Motor neuron (in vitro differentiated cells): ENCODE measurements at regions not wholly inside any gene's neighbourhood (a gene's known extent, or its start where the extent isn't known, plus 50 kb on each side); places are given as distances from the start of the nearest gene placed in this dataset.

Experiments
- ATAC-seq, 8 experiments: fragments of 200-7000 bp; cut with Tn5 transposase; replicated peaks in 6 of 8; 2 replicates each; pipeline ENCODE4 v1.8.0; 2021; ENCODE audit warnings: mild to moderate bottlenecking in 8 of 8, moderate library complexity in 8 of 8
- H3K27ac ChIP-seq, 2 donors: fragments of 250-450 bp; sonication (Bioruptor Pico); 2 replicates each; pipeline ENCODE4 v1.9.0; 2021; ENCODE audit warnings: antibody characterized with exemption in 2 of 2, mild to moderate bottlenecking in 2 of 2, moderate library complexity in 1 of 2
- H3K4me1 ChIP-seq, 2 donors: fragments of 250-450 bp; sonication (Bioruptor Pico); replicated peaks in 1 of 2; 2 replicates each; pipeline ENCODE4 v1.6.1; 2021; ENCODE audit warnings: antibody characterized with exemption in 2 of 2, mild to moderate bottlenecking in 2 of 2, moderate library complexity in 1 of 2
- H3K4me3 ChIP-seq, 5 donors: fragments of 250-450 bp; sonication (Bioruptor Pico); 2 replicates each; pipeline ENCODE4 v1.9.0; 2021; ENCODE audit warnings: antibody characterized with exemption in 5 of 5, mild to moderate bottlenecking in 5 of 5, moderate library complexity in 4 of 5
- WGBS, 10 experiments: fragments of 450-650 bp; shearing (Covaris generic); methylation state at CpG; one replicate each; pipeline ENCODE4 v1.0.0; 2022; 5-methylcytosine and 5-hydroxymethylcytosine counted together
- in situ Hi-C, 9 experiments: fragments of 400-800 bp; cut with MboI; loops; one replicate each; pipeline ENCODE4 v1.15.0; 2021; ENCODE audit warnings: low sequenced_read_pairs in 9 of 9, low pct_unique_long_range_greater_than_20kb in 2 of 9; ENCODE audit not compliant: unreplicated experiment in 9 of 9

DNA sequence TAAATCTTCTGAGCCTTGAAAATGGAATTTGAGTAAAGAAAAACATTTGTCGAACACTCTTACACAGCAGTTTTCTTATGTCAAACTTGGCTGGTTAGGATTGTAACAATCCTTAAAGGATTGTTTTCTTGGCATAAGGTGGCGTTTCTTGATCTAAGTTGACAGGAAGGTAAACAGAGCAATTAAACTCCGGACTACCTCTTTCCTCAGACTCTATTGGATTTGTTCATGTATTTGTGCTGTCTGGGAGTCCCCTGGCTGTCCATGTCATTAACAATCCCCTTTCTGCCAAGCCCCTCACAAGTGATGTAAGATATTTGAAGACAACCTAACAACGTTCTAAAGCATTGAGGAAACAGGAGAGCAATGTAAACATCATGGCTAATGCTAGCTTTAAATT is 222.5 kb upstream of the SNX19 start:
- no peak overlapping the region for H3K27ac ChIP-seq
- peak in 1 of 8 experiments; percentile 31 for ATAC-seq
- 7 to 75% (median 67%) methylated on average over 1 to 4 of the region's 4 CpGs for WGBS, 10 experiments
- in situ Hi-C loops = no loop called here
- no peak overlapping the region for H3K4me3 ChIP-seq
- no peaks in the 10 kb centered on the region for H3K4me1 ChIP-seq

DNA sequence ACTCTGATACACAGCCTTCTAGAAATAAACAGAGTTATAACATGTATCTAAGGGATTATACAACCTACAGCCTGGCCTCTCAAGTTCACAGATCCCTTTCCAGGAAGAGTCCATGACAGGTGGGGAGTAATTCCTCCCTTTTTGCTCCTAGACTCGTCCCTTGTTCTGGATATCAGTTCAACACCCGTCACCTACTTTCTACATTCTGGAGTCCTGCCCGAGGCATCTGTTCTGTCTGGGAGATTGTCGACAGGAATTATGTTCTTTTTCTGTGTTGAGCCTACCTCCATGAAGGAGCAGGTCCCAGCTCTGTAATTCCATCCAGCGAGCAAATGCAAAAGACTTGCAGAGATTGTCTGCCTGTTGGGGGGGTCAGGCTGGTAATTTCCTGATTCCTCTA is 224.6 kb upstream of the NTM start:
- Histone ChIP-seq H3K27ac (no peak overlapping the region), H3K4me3 (no peak overlapping the region), H3K4me1 (no peaks in the 10 kb centered on the region)
- in situ Hi-C loops = no loop called here
- ATAC-seq = no peak
- 26 to 92% (median 83%) methylated on average over 1 to 5 of the region's 5 CpGs; no CpG with 5 or more reads in 4 of the 10 experiments for WGBS, 10 experiments

DNA sequence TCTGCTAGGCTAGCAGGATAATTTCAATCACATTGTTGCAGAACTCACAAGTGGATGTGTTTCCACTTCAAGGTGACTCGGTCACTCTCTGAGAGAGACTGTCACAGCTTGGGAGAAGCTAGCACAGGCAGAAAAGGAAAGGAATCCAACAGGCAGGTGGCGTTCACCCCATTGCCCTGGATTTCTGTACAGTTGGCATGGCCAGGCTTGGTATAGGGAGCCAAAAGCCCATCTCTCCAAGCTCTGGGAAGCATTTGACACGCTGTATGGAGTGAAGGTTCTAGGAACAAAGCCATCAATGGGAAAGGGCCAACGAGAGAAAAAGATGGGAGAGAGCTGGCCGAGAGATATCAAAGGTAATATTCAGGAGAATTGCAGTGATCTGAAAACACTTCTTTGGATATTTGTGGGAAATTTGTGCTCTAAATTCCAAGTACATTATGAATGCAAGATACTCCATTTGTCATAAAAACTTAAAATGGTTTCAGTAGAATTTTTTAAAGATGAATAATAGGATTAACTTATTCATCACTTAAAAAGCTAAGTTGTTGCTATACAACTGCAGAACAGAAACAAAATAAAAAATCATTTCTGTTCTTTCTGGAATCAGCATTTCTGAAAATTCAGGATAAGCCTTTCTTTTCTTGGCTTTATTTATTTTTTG is 223.5 kb upstream of the NTM start:
- Histone ChIP-seq H3K4me3 (no peak overlapping the region), H3K4me1 (no peaks in the 10 kb centered on the region), H3K27ac (no peak overlapping the region)
- no peak for ATAC-seq
- in situ Hi-C loops = no loop called here
- 6 to 100% (median 74%) methylated on average over 1 to 5 of the region's 5 CpGs; no CpG with 5 or more reads in 1 of the 10 experiments for WGBS, 10 experiments

DNA sequence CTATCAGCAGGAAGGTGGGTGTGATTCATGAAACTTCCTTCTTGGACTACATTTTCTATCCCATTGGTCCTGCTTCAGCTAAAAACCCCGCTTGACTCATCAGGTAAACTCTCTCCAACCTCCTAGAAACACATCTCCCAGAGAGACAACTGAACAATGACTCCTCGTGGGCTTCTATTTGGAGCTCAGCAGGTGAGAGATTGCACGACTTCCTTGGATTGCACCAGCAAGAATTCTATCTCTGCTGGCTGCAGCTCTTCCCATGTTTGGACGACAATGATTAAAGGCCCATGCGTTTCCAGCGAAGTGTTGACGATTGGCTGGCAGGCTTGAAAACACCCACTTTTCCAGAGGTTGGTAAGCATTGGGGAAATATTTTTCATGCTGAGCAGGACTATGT is 216.1 kb upstream of the NTM start:
- H3K4me1 ChIP-seq = no peaks in the 10 kb centered on the region
- WGBS, 10 experiments = 0 to 90% (median 65%) methylated on average over 2 to 7 of the region's 7 CpGs; no CpG with 5 or more reads in 2 of the 10 experiments
- no peak overlapping the region for H3K27ac ChIP-seq
- no peak for ATAC-seq
- no peak overlapping the region for H3K4me3 ChIP-seq
- in situ Hi-C loops = no loop called here

DNA sequence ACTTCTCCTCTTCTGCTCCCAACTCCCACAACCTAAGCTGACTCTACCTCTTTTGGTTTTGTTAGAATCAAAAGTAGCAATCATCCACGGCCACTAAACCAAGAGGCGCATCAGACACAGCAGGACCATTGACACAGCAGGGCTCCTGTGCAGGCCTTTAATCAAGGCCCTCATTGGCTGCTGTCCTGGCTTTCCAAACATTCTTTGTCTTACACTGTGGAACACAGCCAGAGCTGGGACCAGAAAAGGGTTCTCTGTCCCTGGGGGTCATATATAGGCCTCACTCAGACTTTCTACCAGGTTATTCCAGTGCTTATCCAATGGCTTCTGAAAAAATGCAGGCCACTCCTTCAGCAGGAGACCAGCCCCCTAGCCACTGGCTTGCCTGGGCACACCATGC is 212.7 kb upstream of the NTM start:
- peaks cover 0 to 6% of the 10 kb centered on the region in 2 donors for H3K4me1 ChIP-seq
- no peak overlapping the region for H3K27ac ChIP-seq
- no peak overlapping the region for H3K4me3 ChIP-seq
- in situ Hi-C loops = no loop called here
- ATAC-seq = no peak
- WGBS, 10 experiments = 29 to 100% (median 74%) methylated on average over 1 to 2 of the region's 2 CpGs; no CpG with 5 or more reads in 4 of the 10 experiments

DNA sequence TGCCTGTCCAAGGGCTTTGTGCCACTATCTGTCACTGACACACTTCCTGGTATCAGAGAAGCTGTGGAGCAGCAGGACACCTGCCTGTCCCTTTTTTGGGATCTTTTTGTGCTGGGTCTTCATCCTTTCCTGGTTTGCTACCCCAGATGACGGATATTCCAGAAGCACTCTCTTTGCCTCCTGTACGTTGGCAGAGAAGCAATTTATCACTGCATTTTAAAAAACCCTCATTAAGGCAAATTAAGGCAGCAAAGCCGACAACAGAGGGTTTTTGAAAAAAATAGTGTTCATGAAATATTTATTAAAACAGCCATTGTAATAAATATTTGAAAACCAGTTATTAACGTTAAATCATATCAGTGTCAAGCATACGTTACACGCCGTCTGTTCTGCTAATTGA is 209.6 kb upstream of the NTM start:
- no peak overlapping the region for H3K4me3 ChIP-seq
- H3K4me1 ChIP-seq = peaks cover 0 to 22% of the 10 kb centered on the region in 2 donors
- no peak overlapping the region for H3K27ac ChIP-seq
- in situ Hi-C loops = no loop called here
- 49 to 100% (median 75%) methylated on average over 2 to 7 of the region's 7 CpGs; no CpG with 5 or more reads in 4 of the 10 experiments for WGBS, 10 experiments
- no peak for ATAC-seq

DNA sequence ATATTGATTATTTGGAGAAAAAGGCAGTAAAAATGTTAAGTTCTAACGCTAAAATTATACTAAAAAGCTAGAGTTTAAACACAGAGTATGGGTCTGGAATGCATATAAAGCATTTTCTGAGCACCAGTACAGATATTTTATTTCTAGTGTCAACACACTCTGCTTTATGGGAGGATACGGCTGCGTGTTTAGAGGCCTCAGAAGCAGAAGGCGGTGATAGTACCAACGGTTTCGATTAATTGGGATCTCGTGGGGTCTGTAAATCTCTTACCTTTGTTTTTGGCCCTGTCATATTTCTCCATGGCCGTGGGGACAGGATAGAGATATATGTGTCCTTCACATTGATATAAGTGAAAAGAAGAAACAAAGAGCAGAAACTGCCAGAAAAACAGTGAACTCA is 206.8 kb upstream of the NTM start:
- in situ Hi-C loops = no loop called here
- peak in 1 of 8 experiments; percentile 58 for ATAC-seq
- 0 to 91% (median 72%) methylated on average over 1 to 8 of the region's 8 CpGs; no CpG with 5 or more reads in 1 of the 10 experiments for WGBS, 10 experiments

DNA sequence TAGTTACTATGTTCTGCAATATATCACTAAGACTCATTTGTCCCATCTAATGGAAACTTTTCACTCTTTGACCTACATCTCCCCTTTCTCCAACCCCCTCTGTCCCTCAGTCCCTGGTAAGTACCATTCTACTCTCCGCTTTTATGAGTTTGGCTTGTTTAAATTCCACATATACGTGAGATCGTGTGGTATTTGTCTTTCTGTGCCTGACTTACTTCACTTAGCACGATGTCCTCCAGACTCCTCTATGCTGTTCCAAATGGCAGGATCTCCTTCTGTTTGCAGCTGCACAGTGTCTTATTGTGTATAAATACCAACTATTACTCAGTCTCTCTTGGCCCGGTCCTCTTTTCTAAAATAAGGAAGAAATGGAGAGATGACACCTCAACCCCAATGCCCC is 205.4 kb upstream of the NTM start:
- Histone ChIP-seq H3K4me3 (no peak overlapping the region), H3K27ac (no peak overlapping the region), H3K4me1 (peaks cover 4 to 32% of the 10 kb centered on the region in 2 donors)
- in situ Hi-C loops = no loop called here
- ATAC-seq = no peak
- 29 to 100% (median 84%) methylated on average over 1 to 5 of the region's 5 CpGs; no CpG with 5 or more reads in 3 of the 10 experiments for WGBS, 10 experiments

More for the DNA sequence above, 206.8 kb upstream of the NTM start:
- Histone ChIP-seq H3K4me3 (no peak overlapping the region), H3K27ac (no peak overlapping the region), H3K4me1 (peaks cover 0 to 23% of the 10 kb centered on the region in 2 donors)

DNA sequence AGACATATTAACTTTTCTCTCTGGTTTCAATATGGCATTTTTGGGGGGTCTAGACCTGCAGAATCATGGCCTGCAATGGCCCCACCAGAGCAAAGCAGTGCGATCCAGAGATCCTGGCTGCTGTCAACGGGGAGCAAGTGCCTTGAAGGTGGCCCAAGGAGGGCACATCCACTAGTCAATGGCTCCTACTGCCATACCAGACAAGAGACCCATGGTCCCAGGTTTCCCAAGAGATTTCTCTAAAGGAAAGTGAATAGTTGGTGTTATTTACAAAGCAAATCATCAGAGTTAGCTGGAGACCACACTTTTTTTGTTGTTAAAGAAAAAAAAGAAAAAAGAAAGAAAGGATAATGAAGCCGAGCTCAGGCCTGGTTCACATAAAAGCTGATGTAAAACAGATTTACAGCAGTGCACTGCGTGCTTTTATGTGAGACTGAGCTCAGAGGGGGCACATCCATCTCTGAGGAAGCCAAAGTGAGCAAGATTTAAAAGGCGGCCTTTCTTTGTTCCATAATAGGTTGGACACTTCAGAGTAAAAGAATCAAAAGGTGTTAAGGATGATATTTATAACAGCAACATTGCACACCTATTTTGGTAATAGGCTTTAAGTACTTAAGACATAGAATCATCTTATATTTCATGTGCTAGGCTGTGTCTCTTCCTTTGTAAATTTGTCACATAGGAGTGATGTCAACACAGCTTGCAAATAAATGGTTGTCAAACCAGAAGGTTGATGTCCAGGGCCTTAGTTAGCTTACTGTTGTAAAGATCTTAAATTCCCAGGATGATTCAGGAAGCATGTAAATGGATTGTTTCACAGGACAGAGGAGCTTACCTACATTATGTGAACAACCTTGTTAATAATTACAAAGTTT is 201.3 kb upstream of the NTM start:
- Histone ChIP-seq H3K4me3 (no peak overlapping the region), H3K27ac (no peak overlapping the region), H3K4me1 (peaks cover 5 to 13% of the 10 kb centered on the region in 2 donors)
- WGBS, 10 experiments = 0 to 50% (median 36%) methylated on average over 1 to 5 of the region's 5 CpGs; no CpG with 5 or more reads in 1 of the 10 experiments
- peak in 4 of 8 experiments; percentile 56 to 93 (median 84) for ATAC-seq
- in situ Hi-C loops = no loop called here

DNA sequence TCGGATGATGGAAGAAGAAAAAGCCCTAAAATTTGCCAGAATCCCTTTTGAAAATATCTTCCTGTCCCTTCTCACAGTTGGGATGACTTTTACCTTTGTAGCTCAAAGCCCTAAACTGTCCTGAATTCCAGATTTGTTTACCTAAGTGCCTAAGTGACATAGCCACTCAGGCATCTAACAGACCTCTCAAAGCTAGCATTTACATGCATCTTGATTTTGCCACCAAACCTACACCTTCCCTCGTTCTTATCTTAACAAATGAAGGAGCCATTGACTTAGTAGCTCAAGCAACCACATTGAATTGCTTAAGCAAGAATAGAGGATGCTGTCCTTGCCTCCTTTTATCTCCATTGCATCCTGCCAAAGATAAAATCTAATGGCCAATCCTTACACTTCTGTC is 198.4 kb upstream of the NTM start:
- H3K4me3 ChIP-seq = no peak overlapping the region
- H3K4me1 ChIP-seq = peaks cover 5 to 9% of the 10 kb centered on the region in 2 donors
- H3K27ac ChIP-seq = no peak overlapping the region
- ATAC-seq = no peak
- in situ Hi-C loops = no loop called here
- 34 to 100% (median 81%) methylated on average over 1 to 2 of the region's 2 CpGs; no CpG with 5 or more reads in 4 of the 10 experiments for WGBS, 10 experiments

DNA sequence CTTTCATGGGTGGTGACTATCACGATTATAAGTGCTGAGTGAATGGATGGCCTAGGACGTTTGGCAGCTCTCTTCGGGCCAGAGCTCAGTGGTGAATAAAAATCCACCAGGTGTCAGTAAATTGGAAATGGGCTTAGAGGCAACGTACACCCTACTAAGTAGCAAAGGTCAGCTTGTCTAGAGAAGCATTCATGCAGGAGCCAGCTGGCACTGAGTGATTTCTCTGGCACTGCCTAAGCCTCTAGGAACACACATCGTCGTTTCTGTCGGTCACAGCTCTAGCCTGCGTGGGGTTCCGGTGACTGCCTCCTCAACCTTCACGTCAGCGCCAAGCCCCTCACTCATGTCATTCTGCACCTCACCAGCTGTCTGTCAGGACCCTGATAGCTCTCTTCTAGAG is 192.4 kb upstream of the NTM start:
- H3K4me1 ChIP-seq = no peaks in the 10 kb centered on the region
- H3K4me3 ChIP-seq = no peak overlapping the region
- H3K27ac ChIP-seq = no peak overlapping the region
- WGBS, 10 experiments = 0 to 87% (median 72%) methylated on average over 1 to 10 of the region's 11 CpGs; no CpG with 5 or more reads in 1 of the 10 experiments
- in situ Hi-C loops = no loop called here
- no peak for ATAC-seq

DNA sequence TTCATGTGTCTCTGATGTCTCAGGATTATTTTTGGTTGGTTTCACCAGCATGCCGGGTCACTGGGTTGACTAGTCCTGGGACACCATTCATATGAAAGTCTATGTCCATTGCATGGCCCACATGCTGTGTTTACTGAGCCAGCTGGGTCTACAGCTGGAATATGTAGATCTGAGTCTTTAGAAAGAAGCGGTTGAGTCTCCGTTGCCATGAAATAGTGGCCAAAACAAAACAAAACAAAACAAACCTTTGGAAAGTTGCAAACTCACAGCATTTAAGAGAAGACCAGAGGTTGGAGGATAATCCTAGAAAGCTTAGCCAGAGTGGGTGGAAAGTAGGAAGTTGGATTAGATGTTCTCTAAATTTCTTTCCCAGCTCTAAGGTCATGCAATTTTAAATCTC is 191.8 kb upstream of the NTM start:
- WGBS, 10 experiments = 0 to 100% (median 49%) methylated on average over 1 to 3 of the region's 3 CpGs
- H3K27ac ChIP-seq = no peak overlapping the region
- in situ Hi-C loops = no loop called here
- no peaks in the 10 kb centered on the region for H3K4me1 ChIP-seq
- no peak overlapping the region for H3K4me3 ChIP-seq
- ATAC-seq = peak in 1 of 8 experiments; percentile 58

DNA sequence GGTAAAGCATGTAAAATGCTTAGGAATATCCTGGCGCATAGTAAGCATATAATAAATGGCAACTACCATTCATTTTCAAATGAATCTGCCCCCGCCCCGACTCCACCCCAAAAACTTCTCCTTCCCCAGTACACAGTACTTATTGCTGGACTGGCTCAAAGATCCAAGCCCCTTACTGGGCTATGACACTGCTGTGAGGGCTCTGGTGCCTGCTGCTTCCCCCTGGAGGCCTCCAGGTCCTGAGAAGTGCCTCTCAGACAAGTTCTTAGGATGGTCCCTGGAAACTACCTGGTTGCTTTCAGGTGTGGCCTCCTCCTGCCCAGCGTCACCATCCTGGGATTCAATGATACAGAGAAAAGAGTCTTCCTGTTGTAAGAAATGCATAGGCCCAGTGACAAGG is 190.6 kb upstream of the NTM start:
- H3K4me1 ChIP-seq = no peaks in the 10 kb centered on the region
- no peak overlapping the region for H3K27ac ChIP-seq
- ATAC-seq = peak in 3 of 8 experiments; percentile 54 to 66 (median 60)
- H3K4me3 ChIP-seq = no peak overlapping the region
- 0 to 93% (median 54%) methylated on average over 1 to 4 of the region's 4 CpGs; no CpG with 5 or more reads in 3 of the 10 experiments for WGBS, 10 experiments
- in situ Hi-C loops = no loop called here
